H1 (cell line): ENCODE measurements at regions not wholly inside any gene's neighbourhood (a gene's known extent, or its start where the extent isn't known, plus 50 kb on each side); places are given as distances from the start of the nearest gene placed in this dataset.
A peak's percentile ranks its signal among the peaks of the same experiment; 100 is the strongest.

ENCODE experiments used
- GABPA ChIP-seq: IDR thresholded peaks from 2 replicates; pipeline ENCODE4 v1.6.1; 2011; ENCODE audit warnings: mild to moderate bottlenecking, low read length, moderate library complexity, borderline replicate concordance; ENCODE audit not compliant: insufficient read depth
- JUND ChIP-seq: IDR thresholded peaks from 2 replicates; pipeline ENCODE4 v1.6.1; 2011; ENCODE audit warnings: mild to moderate bottlenecking, improper control_type of control experiment, low read length
- NANOG ChIP-seq: IDR thresholded peaks from 2 replicates; pipeline ENCODE4 v1.6.1; 2011; ENCODE audit warnings: low read length, low read depth, mild to moderate bottlenecking, inconsistent platforms; ENCODE audit not compliant: insufficient read depth, poor library complexity, severe bottlenecking
- POLR2AphosphoS5 ChIP-seq: IDR thresholded peaks from 2 replicates; pipeline ENCODE4 v1.6.1; 2011; ENCODE audit warnings: low read depth, low read length
- RFX5 ChIP-seq: IDR thresholded peaks from 2 replicates; pipeline ENCODE4 v1.6.1; 2011; ENCODE audit warnings: low read depth, low read length, improper control_type of control experiment, borderline replicate concordance
- SAP30 ChIP-seq: fragments of 300-600 bp; sonication (generic); IDR thresholded peaks from 2 replicates; pipeline ENCODE4 v1.7.1; 2012; ENCODE audit warnings: low read length, moderate library complexity, mild to moderate bottlenecking, inconsistent platforms; ENCODE audit not compliant: insufficient read depth, insufficient replicate concordance
- SIN3A ChIP-seq, 2 experiments: IDR thresholded peaks in 1 of 2; conservative IDR thresholded peaks in 1 of 2; 2 replicates each; pipeline ENCODE4 v1.6.1; 2011 to 2012; ENCODE audit warnings: low read length in 2 of 2, improper control_type of control experiment in 1 of 2, low read depth in 1 of 2, mild to moderate bottlenecking in 1 of 2
- SP4 ChIP-seq: IDR thresholded peaks from 2 replicates; pipeline ENCODE4 v1.6.1; 2012; ENCODE audit warnings: low read length, inconsistent platforms
- SRF ChIP-seq: IDR thresholded peaks from 2 replicates; pipeline ENCODE4 v1.6.1; 2011; ENCODE audit warnings: mild to moderate bottlenecking, low read depth, low read length, moderate library complexity
- TF ChIP-seq, protein P1 (sequence below), 3 experiments: IDR thresholded peaks; 1 replicate in 2 of 3; 2 replicates in 1 of 3; pipeline versions ENCODE4 v1.5.1 to v1.6.1; 2011; ENCODE audit warnings: low read length in 3 of 3, mild to moderate bottlenecking in 3 of 3, inconsistent platforms in 2 of 3, low read depth in 1 of 3, moderate library complexity in 1 of 3; ENCODE audit not compliant: insufficient read depth in 1 of 3; ENCODE audit errors: control extremely low read depth in 1 of 3
- TF ChIP-seq, protein P2 (sequence below): IDR thresholded peaks from 2 replicates; pipeline ENCODE4 v1.6.1; 2012; ENCODE audit warnings: inconsistent platforms

DNA sequence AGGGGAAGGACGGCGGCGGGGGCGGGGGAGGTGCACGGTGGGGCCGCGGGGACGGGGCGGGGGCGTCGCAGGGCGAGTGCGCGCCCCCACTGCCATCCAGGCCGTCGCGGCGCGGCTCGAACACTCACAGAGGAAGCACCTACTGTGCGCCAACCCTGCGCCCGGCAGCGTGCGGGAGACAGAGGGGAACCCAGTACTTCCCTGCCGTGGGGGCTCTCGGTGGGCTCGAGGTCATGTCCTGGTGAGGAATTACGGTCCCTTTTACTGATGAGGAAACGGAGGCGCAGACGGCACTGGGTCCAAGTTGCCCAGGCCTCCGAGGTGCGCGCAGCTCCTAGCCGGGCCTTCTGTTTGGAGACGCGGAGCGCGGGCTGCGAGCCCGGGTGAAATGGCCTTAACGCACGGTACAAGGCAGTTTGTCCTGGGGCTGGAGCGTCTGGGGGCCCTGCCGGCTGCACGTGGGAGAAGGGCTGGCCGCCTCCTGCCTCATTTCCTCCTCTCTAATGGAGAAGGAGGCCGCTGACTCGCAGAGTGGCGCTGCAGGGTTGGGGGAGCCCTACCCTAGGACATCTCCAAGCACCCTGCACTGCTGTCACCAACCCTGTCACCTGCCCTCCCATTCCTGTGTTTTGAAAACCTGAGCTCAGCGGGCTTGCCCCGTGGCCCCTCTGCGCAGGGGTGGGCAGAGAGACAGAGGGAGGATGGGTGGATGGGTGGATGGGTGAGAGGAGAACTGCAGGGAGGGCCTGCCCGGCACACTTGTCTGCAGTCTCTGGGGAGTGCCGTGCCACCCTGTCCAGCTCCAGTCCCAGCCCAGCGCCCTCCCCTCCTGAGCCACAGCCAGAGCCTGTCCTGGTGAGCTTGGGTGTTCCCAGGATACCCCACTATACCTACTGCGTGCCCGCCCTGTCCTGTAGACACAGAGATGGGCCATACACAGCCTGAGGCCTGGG lies 106.0 kb downstream of the ADRA2C start (continued):
- no peak for TF ChIP-seq POLR2AphosphoS5
- TF ChIP-seq GABPA: 0 out of 2 replicates have a peak, but pooled peaks have one; percentile 53
- no peak for TF ChIP-seq SAP30
- no peak for TF ChIP-seq NANOG
- TF ChIP-seq, protein P1, sequence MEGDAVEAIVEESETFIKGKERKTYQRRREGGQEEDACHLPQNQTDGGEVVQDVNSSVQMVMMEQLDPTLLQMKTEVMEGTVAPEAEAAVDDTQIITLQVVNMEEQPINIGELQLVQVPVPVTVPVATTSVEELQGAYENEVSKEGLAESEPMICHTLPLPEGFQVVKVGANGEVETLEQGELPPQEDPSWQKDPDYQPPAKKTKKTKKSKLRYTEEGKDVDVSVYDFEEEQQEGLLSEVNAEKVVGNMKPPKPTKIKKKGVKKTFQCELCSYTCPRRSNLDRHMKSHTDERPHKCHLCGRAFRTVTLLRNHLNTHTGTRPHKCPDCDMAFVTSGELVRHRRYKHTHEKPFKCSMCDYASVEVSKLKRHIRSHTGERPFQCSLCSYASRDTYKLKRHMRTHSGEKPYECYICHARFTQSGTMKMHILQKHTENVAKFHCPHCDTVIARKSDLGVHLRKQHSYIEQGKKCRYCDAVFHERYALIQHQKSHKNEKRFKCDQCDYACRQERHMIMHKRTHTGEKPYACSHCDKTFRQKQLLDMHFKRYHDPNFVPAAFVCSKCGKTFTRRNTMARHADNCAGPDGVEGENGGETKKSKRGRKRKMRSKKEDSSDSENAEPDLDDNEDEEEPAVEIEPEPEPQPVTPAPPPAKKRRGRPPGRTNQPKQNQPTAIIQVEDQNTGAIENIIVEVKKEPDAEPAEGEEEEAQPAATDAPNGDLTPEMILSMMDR (IDR thresholded peaks at IDR 0.05; ENCODE audit: control extremely low read depth in 1 of 3, insufficient read depth in 1 of 3, low read depth in 1 of 3, low read length in 3 of 3): no peak
- no peak for TF ChIP-seq SRF
- no peak for TF ChIP-seq SP4
- TF ChIP-seq SIN3A (conservative IDR thresholded peaks at IDR 0.05 in 1 of 2, IDR thresholded peaks at IDR 0.05 in 1 of 2; ENCODE audit: low read depth in 1 of 2, low read length in 2 of 2): no peak
- TF ChIP-seq, protein P2, sequence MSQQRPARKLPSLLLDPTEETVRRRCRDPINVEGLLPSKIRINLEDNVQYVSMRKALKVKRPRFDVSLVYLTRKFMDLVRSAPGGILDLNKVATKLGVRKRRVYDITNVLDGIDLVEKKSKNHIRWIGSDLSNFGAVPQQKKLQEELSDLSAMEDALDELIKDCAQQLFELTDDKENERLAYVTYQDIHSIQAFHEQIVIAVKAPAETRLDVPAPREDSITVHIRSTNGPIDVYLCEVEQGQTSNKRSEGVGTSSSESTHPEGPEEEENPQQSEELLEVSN: peak; percentile 54; the same call in 1 of the 2 replicates
- no peak for TF ChIP-seq JUND
- no peak for TF ChIP-seq RFX5
